Superior temporal gyrus (tissue), 1 donor: ENCODE measurements at regions not wholly inside any gene's neighbourhood (a gene's known extent, or its start where the extent isn't known, plus 50 kb on each side); places are given as distances from the start of the nearest gene placed in this dataset.

Experiments
- DNase-seq: peaks from one replicate; pipeline ENCODE4 v3.0.0-alpha.2; 2016; ENCODE audit errors: extremely low spot score

- no peak for DNase-seq
Observed at GRCh38 chr5:128667751-128668150, 129.7 kb upstream of the FBN2 start.

- no peak for DNase-seq
Observed at GRCh38 chr5:128668921-128669320, 130.9 kb upstream of the FBN2 start.

GRCh38 chr5:128669803-128670202 lies 131.8 kb upstream of the FBN2 start:
- DNase-seq: no peak

- DNase-seq: no peak
Observed at GRCh38 chr5:128671943-128672342, 133.9 kb upstream of the FBN2 start.

GRCh38 chr5:128673000-128673399 lies 135.0 kb upstream of the FBN2 start:
- no peak for DNase-seq

GRCh38 chr5:128673411-128673957 lies 135.4 kb upstream of the FBN2 start:
- DNase-seq: no peak

GRCh38 chr5:128673970-128674369 lies 135.9 kb upstream of the FBN2 start:
- no peak for DNase-seq

- no peak for DNase-seq
Observed at GRCh38 chr5:128674837-128675446, 136.9 kb upstream of the FBN2 start.

- DNase-seq: no peak
Observed at GRCh38 chr5:128681096-128681495, 143.1 kb upstream of the FBN2 start.

GRCh38 chr5:128681764-128682592 lies 143.9 kb upstream of the FBN2 start:
- no peak for DNase-seq

GRCh38 chr5:128682669-128683068 lies 144.6 kb upstream of the FBN2 start:
- no peak for DNase-seq

GRCh38 chr5:128684961-128685360 lies 146.9 kb upstream of the FBN2 start:
- no peak for DNase-seq

GRCh38 chr5:128687930-128688329 lies 149.9 kb upstream of the FBN2 start:
- no peak for DNase-seq

- no peak for DNase-seq
Observed at GRCh38 chr5:128693764-128694163, 155.7 kb upstream of the FBN2 start.

GRCh38 chr5:128695791-128696530 lies 157.9 kb upstream of the FBN2 start:
- DNase-seq: no peak

GRCh38 chr5:128701301-128701700 lies 163.3 kb upstream of the FBN2 start:
- DNase-seq: no peak

- DNase-seq: no peak
Observed at GRCh38 chr5:128703322-128703721, 165.3 kb upstream of the FBN2 start.

- no peak for DNase-seq
Observed at GRCh38 chr5:128706269-128706668, 168.2 kb upstream of the FBN2 start.

- no peak for DNase-seq
Observed at GRCh38 chr5:128708841-128709240, 170.8 kb upstream of the FBN2 start.

GRCh38 chr5:128711216-128711615 lies 173.2 kb upstream of the FBN2 start:
- no peak for DNase-seq

GRCh38 chr5:128714551-128714950 lies 176.5 kb upstream of the FBN2 start:
- DNase-seq: no peak

GRCh38 chr5:128722551-128722950 lies 184.5 kb upstream of the FBN2 start:
- no peak for DNase-seq
